ENCODE measurements at regions not wholly inside any gene's neighbourhood (a gene's known extent, or its start where the extent isn't known, plus 50 kb on each side); places are given as distances from the start of the nearest gene placed in this dataset.

DNA sequence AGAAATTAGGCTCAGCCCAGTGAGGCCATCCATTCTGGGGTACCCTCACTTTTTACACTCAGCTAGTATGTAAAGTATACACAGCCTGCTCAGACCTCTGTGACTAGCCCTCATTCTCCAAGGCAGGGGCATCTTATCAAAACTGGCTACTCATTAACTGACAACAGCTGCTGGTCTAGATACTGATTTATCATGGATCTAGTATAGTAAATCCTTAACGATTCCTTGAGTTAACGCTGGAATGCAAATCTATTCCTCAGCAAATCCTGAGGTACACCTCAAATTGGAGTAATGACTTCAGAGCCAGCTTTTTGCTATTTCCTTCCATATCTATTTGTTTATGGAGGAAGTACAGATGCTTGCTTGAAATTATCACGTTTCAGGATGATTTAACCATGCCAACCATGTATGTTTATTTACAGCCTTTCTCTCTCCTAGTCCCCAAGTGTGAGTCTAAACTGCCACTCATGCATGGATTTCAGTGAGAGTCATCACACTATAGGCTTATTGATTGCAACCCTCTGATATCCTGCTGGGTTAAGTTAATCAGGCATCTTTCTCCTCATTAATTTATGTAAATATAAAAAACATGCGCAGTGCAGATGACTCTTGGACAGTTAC is 70.2 kb upstream of the DOK6 start:
- DNase-seq (ENCODE audit: low spot score), result no peak

DNA sequence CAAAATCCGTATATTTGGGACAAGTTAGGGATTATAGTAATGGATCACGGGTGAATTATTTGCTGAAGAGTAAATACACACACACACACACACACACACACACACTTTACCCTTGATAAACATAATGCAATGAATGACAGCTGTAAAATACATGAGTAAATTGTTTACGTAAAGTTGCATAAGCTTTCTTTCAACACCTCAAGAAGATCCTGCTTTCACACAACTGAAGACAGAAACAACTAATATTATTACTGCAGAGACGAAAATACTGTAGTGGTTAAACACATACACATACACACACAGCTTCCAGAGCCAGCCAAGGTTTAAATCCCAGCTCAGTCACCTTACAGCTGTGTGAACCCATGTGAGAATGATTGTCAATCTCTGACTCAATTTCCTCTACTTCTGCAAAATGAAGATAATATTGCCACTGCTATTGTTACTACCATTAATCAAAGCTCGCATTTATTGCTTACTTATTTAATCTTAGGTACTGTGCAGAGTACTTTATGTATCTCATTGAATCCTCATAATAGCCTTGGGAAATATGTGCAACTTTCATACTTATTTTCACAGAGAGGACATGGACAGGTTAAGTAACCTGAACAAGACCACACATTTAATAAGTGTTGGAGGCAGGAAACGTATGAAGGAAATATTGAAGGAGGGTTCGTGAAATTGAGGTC is 50.6 kb upstream of the DOK6 start:
- no peak for DNase-seq (ENCODE audit: low spot score)

All from AG08395 (cell line).